ENCODE measurements at regions not wholly inside any gene's neighbourhood (a gene's known extent, or its start where the extent isn't known, plus 50 kb on each side); places are given as distances from the start of the nearest gene placed in this dataset.

GRCh38 chr2:77823028-77823427, 300.9 kb upstream of the LRRTM4 start:
- TF ChIP-seq CTCF (IDR thresholded peaks at IDR 0.05) (no peak), POLR2A (IDR thresholded peaks at IDR 0.05) (no peak), POLR2AphosphoS5 (IDR thresholded peaks at IDR 0.05; ENCODE audit: insufficient read depth in 1 of 2, low read depth in 1 of 2) (no peak)

Measured in vagina (tissue), 2 donors.